Cardiac septum (tissue), 1 donor: ENCODE measurements at regions not wholly inside any gene's neighbourhood (a gene's known extent, or its start where the extent isn't known, plus 50 kb on each side); places are given as distances from the start of the nearest gene placed in this dataset.

Experiments
- DNase-seq: peaks from one replicate; pipeline ENCODE4 v3.0.0-alpha.2; 2020; ENCODE audit warnings: low spot score
- intact Hi-C: fragments of 100-400 bp; cut with DNase I; formaldehyde crosslinking; loops from one replicate; pipeline ENCODE4 v1.14.0; 2022
- donor health status: DM: no; HTN: no; CAD: no.

- intact Hi-C loops = no loop called here
- peak; percentile 26 for DNase-seq
Measured at GRCh38 chr22:48346911-48347310, 1480.8 kb downstream of the BRD1 start.

GRCh38 chr22:48346311-48346710, 1481.4 kb downstream of the BRD1 start:
- no peak for DNase-seq
- intact Hi-C loops = no loop called here

GRCh38 chr22:48345631-48346030, 1482.0 kb downstream of the BRD1 start:
- DNase-seq = peak; percentile 29
- intact Hi-C loops = no loop called here

- peak; percentile 12 for DNase-seq
Measured at GRCh38 chr22:48343461-48343860, 1484.2 kb downstream of the BRD1 start.

GRCh38 chr22:48342732-48343131, 1484.9 kb downstream of the BRD1 start:
- intact Hi-C loops = no loop called here
- peak; percentile 54 for DNase-seq

More at GRCh38 chr22:48343461-48343860, 1484.2 kb downstream of the BRD1 start:
- intact Hi-C loops = no loop called here

GRCh38 chr22:48342016-48342415, 1485.7 kb downstream of the BRD1 start:
- DNase-seq = peak; percentile 66
- intact Hi-C loops = no loop called here

GRCh38 chr22:48340727-48341709, 1486.7 kb downstream of the BRD1 start:
- intact Hi-C loops = no loop called here
- DNase-seq = peak; percentile 51

- intact Hi-C loops = no loop called here
- DNase-seq = peak; percentile 47
Measured at GRCh38 chr22:48340191-48340590, 1487.5 kb downstream of the BRD1 start.

- intact Hi-C loops = no loop called here
- DNase-seq = peak; percentile 50
Measured at GRCh38 chr22:48338793-48339705, 1488.6 kb downstream of the BRD1 start.

GRCh38 chr22:48337957-48338792, 1489.5 kb downstream of the BRD1 start:
- peak; percentile 56 for DNase-seq
- intact Hi-C loops = no loop called here

GRCh38 chr22:48336339-48337060, 1491.2 kb downstream of the BRD1 start:
- intact Hi-C loops = no loop called here
- peak; percentile 33 for DNase-seq

GRCh38 chr22:48335442-48336139, 1492.1 kb downstream of the BRD1 start:
- DNase-seq = peak; percentile 72
- intact Hi-C loops = no loop called here

GRCh38 chr22:48334971-48335370, 1492.7 kb downstream of the BRD1 start:
- intact Hi-C loops = no loop called here
- DNase-seq = peak; percentile 38

- intact Hi-C loops = no loop called here
- peak; percentile 50 for DNase-seq
Measured at GRCh38 chr22:48333816-48334735, 1493.6 kb downstream of the BRD1 start.

- intact Hi-C loops = no loop called here
- DNase-seq = peak; percentile 68
Measured at GRCh38 chr22:48333323-48333763, 1494.3 kb downstream of the BRD1 start.

- intact Hi-C loops = no loop called here
- DNase-seq = peak; percentile 68
Measured at GRCh38 chr22:48332438-48333322, 1495.0 kb downstream of the BRD1 start.
